ENCODE measurements at regions not wholly inside any gene's neighbourhood (a gene's known extent, or its start where the extent isn't known, plus 50 kb on each side); places are given as distances from the start of the nearest gene placed in this dataset.

- Histone ChIP-seq H3K36me3 (ENCODE audit: control insufficient read depth, insufficient read depth, low read length) (no peaks in the 10 kb centered on the region), H3K27me3 (ENCODE audit: control insufficient read depth, insufficient read depth, low read length) (no peaks in the 10 kb centered on the region), H3K4me3 (ENCODE audit: low read depth, low read length) (no peak overlapping the region)
- TF ChIP-seq, protein P1, sequence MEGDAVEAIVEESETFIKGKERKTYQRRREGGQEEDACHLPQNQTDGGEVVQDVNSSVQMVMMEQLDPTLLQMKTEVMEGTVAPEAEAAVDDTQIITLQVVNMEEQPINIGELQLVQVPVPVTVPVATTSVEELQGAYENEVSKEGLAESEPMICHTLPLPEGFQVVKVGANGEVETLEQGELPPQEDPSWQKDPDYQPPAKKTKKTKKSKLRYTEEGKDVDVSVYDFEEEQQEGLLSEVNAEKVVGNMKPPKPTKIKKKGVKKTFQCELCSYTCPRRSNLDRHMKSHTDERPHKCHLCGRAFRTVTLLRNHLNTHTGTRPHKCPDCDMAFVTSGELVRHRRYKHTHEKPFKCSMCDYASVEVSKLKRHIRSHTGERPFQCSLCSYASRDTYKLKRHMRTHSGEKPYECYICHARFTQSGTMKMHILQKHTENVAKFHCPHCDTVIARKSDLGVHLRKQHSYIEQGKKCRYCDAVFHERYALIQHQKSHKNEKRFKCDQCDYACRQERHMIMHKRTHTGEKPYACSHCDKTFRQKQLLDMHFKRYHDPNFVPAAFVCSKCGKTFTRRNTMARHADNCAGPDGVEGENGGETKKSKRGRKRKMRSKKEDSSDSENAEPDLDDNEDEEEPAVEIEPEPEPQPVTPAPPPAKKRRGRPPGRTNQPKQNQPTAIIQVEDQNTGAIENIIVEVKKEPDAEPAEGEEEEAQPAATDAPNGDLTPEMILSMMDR (IDR thresholded peaks at IDR 0.05; ENCODE audit: insufficient read depth, low read length, poor library complexity, severe bottlenecking) = no peak
- no peak for DNase-seq (ENCODE audit: low read depth)
Measured at GRCh38 chr5:67372887-67373286, 176.3 kb upstream of the CD180 start.

GRCh38 chr5:67371924-67372323 is 175.3 kb upstream of the CD180 start:
- TF ChIP-seq, protein P1 (IDR thresholded peaks at IDR 0.05; ENCODE audit: insufficient read depth, low read length, poor library complexity, severe bottlenecking) = no peak
- H3K27me3 ChIP-seq (ENCODE audit: control insufficient read depth, insufficient read depth, low read length) = no peaks in the 10 kb centered on the region
- DNase-seq (ENCODE audit: low read depth) = no peak
- H3K4me3 ChIP-seq (ENCODE audit: low read depth, low read length) = no peak overlapping the region
- H3K36me3 ChIP-seq (ENCODE audit: control insufficient read depth, insufficient read depth, low read length) = no peaks in the 10 kb centered on the region

GRCh38 chr5:67366691-67367395 is 170.2 kb upstream of the CD180 start:
- no peak for DNase-seq (ENCODE audit: low read depth)
- Histone ChIP-seq H3K36me3 (ENCODE audit: control insufficient read depth, insufficient read depth, low read length) (no peaks in the 10 kb centered on the region), H3K27me3 (ENCODE audit: control insufficient read depth, insufficient read depth, low read length) (peaks cover 2% of the 10 kb centered on the region), H3K4me3 (ENCODE audit: low read depth, low read length) (no peak overlapping the region)
- TF ChIP-seq, protein P1 (IDR thresholded peaks at IDR 0.05; ENCODE audit: insufficient read depth, low read length, poor library complexity, severe bottlenecking) = no peak

GRCh38 chr5:67366276-67366675 is 169.7 kb upstream of the CD180 start:
- Histone ChIP-seq H3K36me3 (ENCODE audit: control insufficient read depth, insufficient read depth, low read length) (no peaks in the 10 kb centered on the region), H3K4me3 (ENCODE audit: low read depth, low read length) (no peak overlapping the region), H3K27me3 (ENCODE audit: control insufficient read depth, insufficient read depth, low read length) (peaks cover 2% of the 10 kb centered on the region)
- DNase-seq (ENCODE audit: low read depth) = no peak
- TF ChIP-seq, protein P1 (IDR thresholded peaks at IDR 0.05; ENCODE audit: insufficient read depth, low read length, poor library complexity, severe bottlenecking) = no peak

GRCh38 chr5:67364381-67364970 is 167.9 kb upstream of the CD180 start:
- TF ChIP-seq, protein P1 (IDR thresholded peaks at IDR 0.05; ENCODE audit: insufficient read depth, low read length, poor library complexity, severe bottlenecking) = no peak
- H3K27me3 ChIP-seq (ENCODE audit: control insufficient read depth, insufficient read depth, low read length) = peaks cover 2% of the 10 kb centered on the region
- no peak overlapping the region for H3K4me3 ChIP-seq (ENCODE audit: low read depth, low read length)
- DNase-seq (ENCODE audit: low read depth) = no peak
- no peaks in the 10 kb centered on the region for H3K36me3 ChIP-seq (ENCODE audit: control insufficient read depth, insufficient read depth, low read length)

GRCh38 chr5:67363963-67364362 is 167.4 kb upstream of the CD180 start:
- no peaks in the 10 kb centered on the region for H3K36me3 ChIP-seq (ENCODE audit: control insufficient read depth, insufficient read depth, low read length)
- no peak overlapping the region for H3K4me3 ChIP-seq (ENCODE audit: low read depth, low read length)
- TF ChIP-seq, protein P1 (IDR thresholded peaks at IDR 0.05; ENCODE audit: insufficient read depth, low read length, poor library complexity, severe bottlenecking) = no peak
- H3K27me3 ChIP-seq (ENCODE audit: control insufficient read depth, insufficient read depth, low read length) = peaks cover 2% of the 10 kb centered on the region
- no peak for DNase-seq (ENCODE audit: low read depth)

Data from kidney epithelial cell (primary cell).